K562 (cell line): ENCODE measurements at regions not wholly inside any gene's neighbourhood (a gene's known extent, or its start where the extent isn't known, plus 50 kb on each side); places are given as distances from the start of the nearest gene placed in this dataset.
A peak's percentile ranks its signal among the peaks of the same experiment; 100 is the strongest.

Source experiments
- ATAC-seq: fragments of 200-7000 bp; cut with Tn5 transposase; 3 replicates; pipeline ENCODE4 v1.9.1; 2020; ENCODE audit warnings: moderate library complexity
- BruUV-seq: library from RNA; stranded (reverse); fragments of 400-500 nt; replicated peaks from 2 replicates; lab custom pipeline; 2021; lab: Mats Ljungman, UMichigan
- CTCF ChIA-PET: fragments of 300-600 bp; formaldehyde crosslinking; extraction: SDS; loops from one replicate; lab custom pipeline; 2021; ENCODE audit warnings: low intra/inter-chr PET ratio; lab: Yijun Ruan, JAX
- POLR2A ChIA-PET: fragments of 300-600, 350-650 bp; sonication (Branson Sonifier 250); formaldehyde crosslinking; extraction: SDS; loops from one replicate; lab custom pipeline; 2021; ENCODE audit warnings: antibody characterized with exemption, inconsistent platforms; lab: Yijun Ruan, JAX
- DNase-seq, 4 experiments: peaks; one replicate each; pipeline versions ENCODE4 v3.0.0 to v3.0.0-alpha.2; 2011 to 2018; ENCODE audit warnings: low spot score in 3 of 4, mixed read lengths in 3 of 4; ENCODE audit errors: extremely low read depth in 1 of 4
- FAIRE-seq: peaks from 2 replicates; lab custom pipeline; 2011; peaks lifted over from hg19 to GRCh38; lab: Jason Lieb, UNC
- H2AFZ ChIP-seq: 2 replicates; pipeline ENCODE4 v1.6.0; 2011; ENCODE audit warnings: low read depth, low read length, control low read depth, inconsistent platforms
- H3K27ac ChIP-seq: fragments of 200-600 bp; 3 replicates; pipeline ENCODE4 v1.8.0; 2011; ENCODE audit warnings: low read depth, mild to moderate bottlenecking, control low read depth, inconsistent platforms, low read length, moderate library complexity, mixed read lengths; ENCODE audit errors: extremely low read depth
- H3K27me3 ChIP-seq, 2 experiments: fragments of 300-600 bp in 1 of 2; 2 replicates in 1 of 2; 3 replicates in 1 of 2; pipeline versions ENCODE4 v1.6.0 to v1.8.0; 2011; ENCODE audit warnings: inconsistent platforms in 2 of 2, low read length in 2 of 2, mild to moderate bottlenecking in 1 of 2, mixed read lengths in 1 of 2, moderate library complexity in 1 of 2; ENCODE audit not compliant: control insufficient read depth in 2 of 2, insufficient read depth in 2 of 2
- H3K36me3 ChIP-seq: fragments of 300-600 bp; 3 replicates; pipeline ENCODE4 v1.8.0; 2011; ENCODE audit warnings: mild to moderate bottlenecking, low read length, inconsistent platforms; ENCODE audit not compliant: control insufficient read depth, insufficient read depth
- H3K4me1 ChIP-seq, 2 experiments: fragments of 200-600 bp in 1 of 2; replicated peaks in 1 of 2; 2 replicates in 1 of 2; 3 replicates in 1 of 2; pipeline versions ENCODE4 v1.5.1 to v1.8.0; 2011; ENCODE audit warnings: inconsistent platforms in 2 of 2, low read length in 2 of 2, mild to moderate bottlenecking in 1 of 2, mixed read lengths in 1 of 2, moderate library complexity in 1 of 2; ENCODE audit not compliant: control insufficient read depth in 2 of 2, insufficient read depth in 2 of 2
- H3K4me2 ChIP-seq: 2 replicates; pipeline ENCODE4 v1.6.1; 2011; ENCODE audit warnings: low read length, control low read depth, inconsistent platforms, mixed read lengths; ENCODE audit not compliant: insufficient read depth
- H3K4me3 ChIP-seq: fragments of 200-600 bp; sonication (generic), shearing (Covaris generic); 2 replicates; pipeline ENCODE4 v1.5.1; 2016; ENCODE audit warnings: control low read depth, inconsistent platforms
- H3K79me2 ChIP-seq: fragments of 200-600 bp; 3 replicates; pipeline ENCODE4 v1.8.0; 2011; ENCODE audit warnings: low read length, inconsistent platforms; ENCODE audit not compliant: control insufficient read depth, insufficient read depth
- H3K9ac ChIP-seq, 2 experiments: 2 replicates each; pipeline versions ENCODE4 v1.6.0 to v1.6.1; 2011; ENCODE audit warnings: low read depth in 2 of 2, low read length in 2 of 2, control low read depth in 1 of 2, inconsistent platforms in 1 of 2, mild to moderate bottlenecking in 1 of 2, mixed read lengths in 1 of 2; ENCODE audit not compliant: insufficient read depth in 1 of 2
- H3K9me1 ChIP-seq: one replicate; pipeline ENCODE4 v1.6.0; 2011; ENCODE audit warnings: inconsistent platforms, mild to moderate bottlenecking, low read length, moderate library complexity; ENCODE audit not compliant: control insufficient read depth, insufficient read depth
- H3K9me3 ChIP-seq: replicated peaks from 2 replicates; pipeline ENCODE4 v1.5.1; 2011; ENCODE audit warnings: low read depth, low read length, inconsistent platforms; ENCODE audit not compliant: control insufficient read depth, insufficient read depth
- H4K20me1 ChIP-seq: replicated peaks from 2 replicates; pipeline ENCODE4 v1.6.1; 2011; ENCODE audit warnings: low read length, inconsistent platforms, mixed read lengths; ENCODE audit not compliant: control insufficient read depth, insufficient read depth
- CTCFL ChIP-seq: IDR thresholded peaks from 2 replicates; pipeline ENCODE4 v1.6.1; 2011; ENCODE audit warnings: borderline replicate concordance, low read depth, mild to moderate bottlenecking, moderate library complexity, low read length; ENCODE audit not compliant: insufficient read depth, poor library complexity, severe bottlenecking
- NBN ChIP-seq: fragments of 450-650 bp; IDR thresholded peaks from 2 replicates; pipeline ENCODE4 v1.6.1; 2016; ENCODE audit warnings: low read depth, mild to moderate bottlenecking
- SMAD2 ChIP-seq: fragments of 150-350 bp; IDR thresholded peaks from 2 replicates; pipeline ENCODE4 v1.6.1; 2014; ENCODE audit warnings: low read depth, mild to moderate bottlenecking, low read length
- TBP ChIP-seq: optimal IDR thresholded peaks from 2 replicates; pipeline ENCODE3; 2011; ENCODE audit warnings: low read depth, low read length, improper control_type of control experiment
- ZFP36 ChIP-seq: fragments of 150-350 bp; IDR thresholded peaks from 2 replicates; pipeline ENCODE4 v1.6.1; 2018; ENCODE audit warnings: low read length, low read depth; ENCODE audit not compliant: partially characterized antibody
- ZKSCAN1 ChIP-seq: fragments of 150-350 bp; IDR thresholded peaks from 2 replicates; pipeline ENCODE4 v1.6.1; 2016; ENCODE audit warnings: low read depth, low read length
- WGBS: fragments of 100-300 bp; shearing (Covaris generic); methylation state at CpG from one replicate; pipeline ENCODE4 v1.1.6; 2016; ENCODE audit warnings: low coverage, mixed read lengths; ENCODE audit not compliant: insufficient coverage; ENCODE audit errors: missing lambda C conversion rate; 5-methylcytosine and 5-hydroxymethylcytosine counted together
- in situ Hi-C: fragments of 300-500 bp; cut with MboI; formaldehyde crosslinking; loops from 4 replicates; pipeline ENCODE4 v1.15.0; 2018; ENCODE audit warnings: inconsistent platforms, mixed read lengths
- intact Hi-C: fragments of 100-400 bp; cut with micrococcal nuclease; formaldehyde crosslinking; loops from 2 replicates; pipeline ENCODE4 v1.14.2; 2022

DNA sequence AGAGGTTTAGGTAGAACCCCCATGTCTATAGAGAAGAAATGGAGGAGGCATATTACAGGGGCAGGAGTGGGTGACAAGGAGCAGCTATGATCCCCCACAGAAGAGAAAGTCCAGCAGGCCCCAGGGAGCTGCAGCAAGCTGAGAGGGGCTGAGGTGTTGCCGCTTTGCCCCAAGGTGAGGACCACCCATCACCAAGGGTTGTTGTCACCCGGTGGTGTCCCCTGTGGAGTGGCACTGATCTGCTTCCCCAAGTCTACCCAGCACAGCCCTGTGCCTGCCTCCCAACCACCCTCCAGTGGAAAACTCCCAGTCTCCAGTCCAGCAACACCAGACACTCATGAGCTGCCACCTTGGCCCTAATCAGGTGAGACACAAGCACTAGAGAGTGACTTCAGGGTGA lies 149.3 kb upstream of the NOCT start:
- intact Hi-C loops = no loop called here
- H3K27ac ChIP-seq = no peak overlapping the region

More for the DNA sequence above, 149.3 kb upstream of the NOCT start:
- no peak overlapping the region for H3K9ac ChIP-seq
- TF ChIP-seq TBP = no peak
- TF ChIP-seq NBN = no peak
- TF ChIP-seq ZKSCAN1 = no peak
- no peak for TF ChIP-seq ZFP36
- TF ChIP-seq CTCFL = no peak
- no peak for TF ChIP-seq SMAD2
- H3K4me1 ChIP-seq = no peaks in the 10 kb centered on the region; a peak in 1 of 5 replicates
- CTCF ChIA-PET = no interaction called here
- FAIRE-seq (no peak), ATAC-seq (peak; percentile 13; the same call in 2 of the 3 replicates), DNase-seq (no peak)
- in situ Hi-C loops = loop anchor here (25.0 kb wide), 2 partner anchors 829 to 1129 kb away; no protein-coding TSS in a partner anchor
- POLR2A ChIA-PET = no interaction called here
- H3K9me3 ChIP-seq = no peaks in the 10 kb centered on the region
- H3K9me1 ChIP-seq = no peaks in the 10 kb centered on the region
- peaks cover 5 to 26% of the 10 kb centered on the region in 2 experiments; a peak in 4 of 5 replicates for H3K27me3 ChIP-seq
- no peaks in the 10 kb centered on the region for H3K36me3 ChIP-seq
- H3K4me3 ChIP-seq = no peak overlapping the region
- H3K79me2 ChIP-seq = no peaks in the 10 kb centered on the region
- BruUV-seq = no TSS peak
- no peak overlapping the region for H3K4me2 ChIP-seq
- H2AFZ ChIP-seq = no peak overlapping the region
- H4K20me1 ChIP-seq = no peaks in the 10 kb centered on the region
- WGBS = 0% methylated on average over 1 of the region's 2 CpGs
